Erythroblast (primary cell): ENCODE measurements at regions not wholly inside any gene's neighbourhood (a gene's known extent, or its start where the extent isn't known, plus 50 kb on each side); places are given as distances from the start of the nearest gene placed in this dataset.

Experiments
- DNase-seq, 2 experiments: peaks; one replicate each; lab custom pipeline; 2025; lab: John Stamatoyannopoulos, UW
- GATA1 ChIP-seq: IDR thresholded peaks from 2 replicates; pipeline ENCODE4 v1.6.1; 2011; ENCODE audit warnings: low read depth, mild to moderate bottlenecking, control low read depth, low read length, moderate library complexity
- POLR2A ChIP-seq: IDR thresholded peaks from 2 replicates; pipeline ENCODE4 v1.6.1; 2011; ENCODE audit warnings: mild to moderate bottlenecking, low read length

DNA sequence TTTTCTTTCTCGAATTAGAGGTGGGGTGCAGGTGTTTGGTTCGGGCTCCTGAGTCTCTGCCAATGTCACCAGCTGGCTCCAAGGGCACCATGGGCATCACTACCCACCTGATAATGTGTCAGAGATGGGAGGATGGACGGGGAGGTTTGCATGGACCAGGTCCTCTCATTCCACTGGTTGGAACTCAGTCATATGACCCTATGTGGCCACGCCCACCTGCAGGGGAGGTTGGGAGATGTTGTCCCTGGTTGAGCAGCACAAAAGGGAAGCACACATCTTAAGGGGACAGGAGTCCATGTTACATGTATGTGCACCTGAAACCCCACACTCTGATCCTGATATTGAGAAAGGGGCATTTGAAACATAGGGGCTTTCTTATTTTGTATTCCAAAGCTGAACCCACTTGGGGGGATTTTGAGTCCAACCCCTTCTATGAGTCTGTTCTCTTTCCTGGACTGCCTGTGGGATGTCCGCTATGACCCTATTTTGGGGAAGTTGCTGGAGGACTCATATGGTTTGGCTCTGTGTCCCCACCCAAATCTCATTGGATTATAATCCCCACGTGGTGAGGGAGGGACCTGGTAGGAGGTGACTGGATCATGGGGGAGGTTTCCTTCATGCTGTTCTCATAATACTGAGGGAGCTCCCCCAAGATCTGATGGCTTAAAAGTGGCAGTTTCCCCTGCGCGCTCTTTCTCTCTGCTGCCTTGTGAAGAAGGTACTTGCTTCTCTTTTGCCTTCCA lies 66.9 kb upstream of the BAIAP2L1 start:
- no peak for DNase-seq
- TF ChIP-seq GATA1 (no peak), POLR2A (no peak)

DNA sequence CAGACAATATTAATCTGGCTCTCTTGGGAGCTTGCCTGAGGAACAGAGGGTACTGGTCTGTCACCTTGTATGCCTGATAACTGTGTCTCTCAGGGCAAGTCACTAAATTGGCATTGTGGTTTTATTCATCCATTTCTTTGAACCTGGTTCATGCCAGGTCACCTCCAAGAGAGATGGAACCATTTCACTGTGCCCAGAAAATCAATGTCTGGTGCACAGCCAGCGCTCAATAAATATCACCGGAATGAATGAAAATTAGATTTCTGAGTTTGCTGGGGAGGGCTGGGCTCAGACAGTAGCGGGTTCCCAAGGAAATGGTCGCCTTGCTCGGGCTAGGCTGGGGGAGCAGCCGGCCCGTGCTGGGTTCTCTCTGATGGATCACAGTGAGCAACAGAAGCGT lies 64.1 kb upstream of the BAIAP2L1 start:
- TF ChIP-seq POLR2A (no peak), GATA1 (no peak)
- no peak for DNase-seq

DNA sequence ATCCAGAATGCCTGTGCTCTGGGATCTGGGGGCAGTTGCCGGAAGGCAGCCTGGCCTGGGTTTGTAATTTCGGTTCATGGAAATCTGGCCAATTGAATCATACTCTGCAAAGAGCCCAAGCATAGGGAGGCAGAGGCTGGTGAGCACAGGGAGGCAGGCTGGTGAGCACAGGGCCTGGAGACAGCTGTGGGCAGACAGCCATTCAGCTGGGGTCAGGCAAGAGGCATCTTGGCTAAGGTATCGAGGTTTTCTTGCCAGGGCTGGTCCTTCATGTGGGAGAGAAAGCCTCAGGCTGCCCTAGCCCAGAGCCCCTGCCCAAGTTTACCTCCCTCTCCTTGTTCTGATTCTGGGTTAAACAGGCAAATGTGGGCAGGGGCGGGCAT lies 63.7 kb upstream of the BAIAP2L1 start:
- DNase-seq, result no peak
- TF ChIP-seq POLR2A (no peak), GATA1 (no peak)

DNA sequence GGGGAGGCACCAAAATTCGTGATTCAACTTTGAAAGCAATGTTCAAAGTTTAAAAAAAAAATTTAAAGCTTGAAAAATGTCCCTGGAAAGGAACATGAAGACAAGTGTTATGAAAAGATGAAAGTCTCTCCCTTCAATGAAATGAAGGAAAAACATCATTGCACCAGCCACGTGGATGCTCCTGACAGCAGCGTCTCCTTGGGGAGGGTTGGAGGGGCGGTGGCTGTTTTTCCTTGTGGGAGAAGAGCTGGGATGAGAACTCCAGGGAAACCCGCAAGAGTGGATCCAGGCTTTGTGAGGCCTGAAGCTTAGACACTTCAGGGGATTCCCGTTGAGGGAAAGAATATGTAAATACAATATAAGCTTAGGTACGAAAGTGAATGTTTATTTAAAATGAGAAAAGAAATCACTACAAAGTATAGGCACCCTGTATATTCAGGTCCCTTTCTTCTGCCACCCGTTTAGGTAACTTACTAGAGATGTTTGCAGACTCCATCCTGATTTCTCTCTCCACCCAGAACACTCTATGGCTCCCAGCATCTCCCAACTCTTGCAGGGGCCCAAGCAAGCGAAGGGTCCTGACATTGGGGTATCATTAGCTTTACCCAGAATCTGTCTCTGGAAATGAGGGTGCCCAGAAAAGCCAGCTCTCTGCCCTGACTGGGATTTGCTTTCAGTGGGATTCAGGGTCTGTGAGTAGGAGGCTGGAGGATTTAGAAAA lies 63.1 kb upstream of the BAIAP2L1 start:
- TF ChIP-seq POLR2A (no peak), GATA1 (no peak)
- DNase-seq, result no peak

DNA sequence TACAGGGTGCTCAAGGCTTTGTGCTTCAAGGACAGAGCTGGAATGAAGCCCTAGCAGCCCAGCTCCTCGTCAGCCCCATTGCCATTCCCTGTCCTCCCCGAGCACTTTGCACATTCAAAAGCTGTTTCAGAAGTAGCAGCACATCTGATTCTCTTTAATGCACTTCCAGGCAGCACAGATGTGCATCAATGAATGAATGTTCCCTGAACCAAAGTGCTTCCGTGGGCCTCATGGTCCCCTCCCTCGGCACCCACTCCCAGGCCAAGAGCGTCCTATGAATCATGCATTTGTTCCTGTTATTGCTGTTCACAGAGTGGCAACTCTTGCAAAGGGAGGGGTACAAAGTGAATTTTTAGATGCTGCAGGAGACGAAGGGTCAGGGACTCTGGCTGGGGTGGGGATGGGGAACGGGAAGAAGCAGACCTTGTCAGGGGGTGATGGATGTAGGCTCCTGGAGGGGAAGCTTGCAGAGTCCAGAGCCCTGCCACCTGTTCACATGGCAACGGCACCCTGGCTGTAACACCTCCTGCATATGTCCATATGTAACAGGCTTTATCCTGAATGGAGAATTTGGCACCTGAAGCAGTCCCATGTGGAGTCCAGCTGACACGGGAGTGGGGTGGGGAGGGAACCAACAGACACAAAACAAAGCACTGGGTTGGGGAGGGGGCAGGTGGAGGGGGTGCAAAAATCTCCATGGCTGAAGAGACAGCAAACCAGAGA lies 62.2 kb upstream of the BAIAP2L1 start:
- TF ChIP-seq GATA1, result no peak
- no peak for TF ChIP-seq POLR2A
- DNase-seq, result no peak

DNA sequence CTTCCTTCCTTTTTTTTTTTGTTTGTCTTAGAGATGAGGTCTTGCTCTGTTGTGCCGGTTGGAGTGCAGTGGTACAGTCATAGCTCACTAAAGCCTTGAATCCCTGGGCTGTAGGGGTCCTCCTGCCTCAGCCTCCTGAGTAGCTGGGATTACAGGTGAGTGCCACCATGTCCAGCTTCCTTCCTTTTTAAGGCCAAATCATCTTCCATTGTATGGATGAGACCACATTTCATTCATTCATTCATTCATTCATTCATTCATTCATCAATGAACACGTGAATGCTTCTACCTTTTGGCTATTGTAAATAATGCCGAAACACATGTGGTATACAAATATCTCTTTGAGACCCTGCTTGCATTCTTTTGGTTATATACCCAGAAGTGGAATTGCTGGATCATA lies 60.0 kb upstream of the BAIAP2L1 start:
- TF ChIP-seq POLR2A (no peak), GATA1 (no peak)
- no peak for DNase-seq

DNA sequence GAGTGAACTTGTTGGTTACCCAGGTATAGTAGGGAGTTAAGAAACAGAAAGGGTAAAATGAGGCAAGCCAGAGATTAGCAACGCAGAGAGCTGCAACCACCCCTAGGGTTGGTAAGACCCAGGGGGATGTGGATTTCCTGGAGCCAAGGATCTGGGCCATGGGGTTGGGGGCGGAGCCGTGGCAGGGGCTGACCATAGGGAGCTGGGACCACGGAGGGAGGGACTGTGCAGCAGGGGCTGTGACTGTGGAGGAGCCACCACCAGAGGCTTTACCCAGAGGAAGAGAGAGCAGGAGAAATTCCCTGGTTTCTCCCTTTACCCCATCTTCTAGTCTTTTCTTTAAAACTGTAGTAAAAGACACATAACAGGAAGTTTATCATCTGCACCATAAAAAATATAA lies 58.6 kb upstream of the BAIAP2L1 start:
- no peak for DNase-seq
- no peak for TF ChIP-seq POLR2A
- TF ChIP-seq GATA1, result no peak

DNA sequence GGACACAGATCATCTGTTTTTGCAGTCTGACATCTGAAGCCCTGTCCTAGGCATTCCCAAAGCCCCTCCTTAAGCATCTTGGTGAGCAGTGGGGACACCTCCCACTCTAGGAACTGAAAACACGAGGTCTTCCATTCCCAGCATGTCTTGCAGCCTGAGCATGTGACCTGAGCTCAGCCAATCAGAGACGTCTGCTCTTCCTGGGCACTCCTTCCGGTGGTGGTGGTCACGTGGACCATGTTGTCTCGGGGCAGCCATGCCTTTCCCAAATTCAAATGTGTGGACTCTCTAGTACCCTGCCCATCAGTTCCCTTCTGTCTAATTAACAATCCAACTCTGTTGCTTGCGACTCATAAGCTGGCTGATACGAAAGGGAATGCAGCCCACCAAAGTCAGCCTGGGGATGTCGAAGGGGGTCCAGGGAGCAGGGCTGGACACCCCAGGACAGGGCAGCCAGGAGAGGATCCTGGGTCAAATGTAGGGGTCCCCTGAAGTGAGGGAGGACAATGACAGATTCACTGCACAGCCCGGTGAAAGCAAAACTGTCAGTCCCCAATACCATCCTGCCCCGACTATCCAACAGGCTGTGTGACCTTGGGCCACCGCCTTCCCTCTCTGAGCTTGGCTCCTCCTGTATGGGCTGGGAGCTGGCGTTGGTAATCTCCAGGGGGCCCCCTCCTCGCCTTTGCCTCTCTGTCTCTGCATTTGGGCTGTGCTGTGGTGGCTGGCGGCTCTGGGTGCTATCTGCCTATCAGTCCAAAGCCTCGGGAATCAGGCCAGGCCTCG lies 57.4 kb upstream of the BAIAP2L1 start:
- TF ChIP-seq GATA1 (no peak), POLR2A (no peak)
- DNase-seq, result no peak

DNA sequence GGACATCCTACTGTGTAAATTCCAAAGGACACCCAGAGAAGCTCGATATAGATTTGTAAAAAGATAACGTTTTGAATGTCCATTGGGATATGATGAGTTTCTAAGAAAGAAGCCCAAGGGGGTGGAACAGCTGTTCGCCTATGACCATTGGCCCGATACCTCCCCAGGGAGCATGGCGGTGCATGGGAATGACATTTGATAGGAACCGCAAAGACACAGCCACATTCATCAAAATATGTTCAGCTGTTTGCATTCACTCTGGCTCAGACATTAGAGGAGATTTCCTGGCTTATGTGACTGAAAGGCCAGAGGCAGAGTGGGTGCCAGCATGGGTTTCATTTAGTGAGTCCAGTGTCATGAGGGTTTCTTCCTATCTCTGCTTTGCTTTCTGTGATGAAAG lies 56.0 kb upstream of the BAIAP2L1 start:
- no peak for DNase-seq
- TF ChIP-seq POLR2A (no peak), GATA1 (no peak)

DNA sequence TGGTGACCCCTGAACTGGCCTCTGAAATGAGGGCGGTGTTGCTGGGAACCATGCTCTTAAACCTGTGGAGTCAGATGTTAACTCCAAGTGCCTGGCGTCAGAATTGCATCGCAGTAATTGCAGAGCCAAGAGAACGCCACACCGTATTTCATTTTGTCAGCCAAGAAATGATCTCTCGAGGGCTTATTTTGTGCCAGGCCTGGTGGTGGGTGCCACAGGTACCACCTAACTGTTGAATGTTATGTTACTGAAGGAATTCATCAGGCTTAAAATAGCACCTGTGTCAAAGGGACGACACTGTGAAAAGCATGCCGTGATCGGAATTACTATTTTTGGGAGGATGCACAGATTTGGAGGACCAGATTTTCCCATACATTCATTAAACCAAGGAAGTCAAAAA lies 51.9 kb upstream of the BAIAP2L1 start:
- no peak for TF ChIP-seq GATA1
- no peak for TF ChIP-seq POLR2A
- DNase-seq, result no peak
